Ovary (tissue), 7 donors: ENCODE measurements at regions not wholly inside any gene's neighbourhood (a gene's known extent, or its start where the extent isn't known, plus 50 kb on each side); places are given as distances from the start of the nearest gene placed in this dataset.
"Not testable (repeated sequence)": the region's sequence is repeated elsewhere in the genome, so short reads cannot be mapped to it uniquely, and the experiment has no call there.

Experiments
- DNase-seq, 5 donors: peaks; one replicate each; pipeline ENCODE4 v3.0.0-alpha.2; 2019 to 2020
- H3K27ac ChIP-seq, 2 donors: fragments of 200-600 bp; one replicate each; pipeline versions ENCODE4 v1.5.1 to v1.8.0; 2019 to 2022
- H3K27me3 ChIP-seq: fragments of 200-600 bp; one replicate; pipeline ENCODE4 v1.8.0; 2022
- H3K36me3 ChIP-seq: fragments of 200-600 bp; sonication (generic); one replicate; pipeline ENCODE4 v1.5.1; 2019
- H3K4me1 ChIP-seq: one replicate; pipeline ENCODE4 v1.8.1; 2013; ENCODE audit warnings: mild to moderate bottlenecking, moderate library complexity; ENCODE audit not compliant: insufficient read depth
- H3K4me3 ChIP-seq: fragments of 200-600 bp; sonication (generic); one replicate; pipeline ENCODE4 v1.5.1; 2017
- H3K9me3 ChIP-seq, 2 donors: fragments of 200-600 bp in 1 of 2; sonication (generic) in 1 of 2; one replicate each; pipeline versions ENCODE4 v1.5.1 to v1.8.1; 2013 to 2019; ENCODE audit warnings: mild to moderate bottlenecking in 1 of 2, moderate library complexity in 1 of 2
- EP300 ChIP-seq: sonication (generic); formaldehyde crosslinking; IDR thresholded peaks from one replicate; pipeline ENCODE4 v1.6.1; 2017; ENCODE audit warnings: antibody characterized with exemption
- POLR2A ChIP-seq: fragments of 450-650 bp; IDR thresholded peaks from one replicate; pipeline ENCODE4 v1.6.1; 2017; ENCODE audit warnings: antibody characterized with exemption, mild to moderate bottlenecking, moderate library complexity
- WGBS, 3 donors: extraction: QIAGEN DNeasy Blood & Tissue Kit in 1 of 3; methylation state at CpG; one replicate each; pipeline versions ENCODE4 v1.1.5 to v1.1.7; 2013 to 2017; 5-methylcytosine and 5-hydroxymethylcytosine counted together
- intact Hi-C, 4 donors: fragments of 100-400 bp; cut with DNase I; formaldehyde crosslinking; loops; one replicate each; pipeline versions ENCODE4 v1.11.0 to v1.15.1; 2022 to 2023
- TF ChIP-seq, protein P1 (sequence below), 3 donors: fragments of 450-650 bp in 2 of 3; fragments of 200-600 bp in 1 of 3; IDR thresholded peaks; one replicate each; pipeline versions ENCODE4 v1.5.1 to v1.8.0; 2016 to 2022; ENCODE audit warnings: antibody characterized with exemption in 3 of 3, mild to moderate bottlenecking in 1 of 3
- donor health status: DM: no; HTN: no; CAD: no; lungs with moderate emphysema.
- donor health status: DM: no; HTN: no; CAD: no.
- donor health status: Bipolar disorder and iron deficiency.
- donor health status: DM: no; HTN: no; CAD: no.
- donor health status: DM: yes; HTN: yes; CAD: no.

DNA sequence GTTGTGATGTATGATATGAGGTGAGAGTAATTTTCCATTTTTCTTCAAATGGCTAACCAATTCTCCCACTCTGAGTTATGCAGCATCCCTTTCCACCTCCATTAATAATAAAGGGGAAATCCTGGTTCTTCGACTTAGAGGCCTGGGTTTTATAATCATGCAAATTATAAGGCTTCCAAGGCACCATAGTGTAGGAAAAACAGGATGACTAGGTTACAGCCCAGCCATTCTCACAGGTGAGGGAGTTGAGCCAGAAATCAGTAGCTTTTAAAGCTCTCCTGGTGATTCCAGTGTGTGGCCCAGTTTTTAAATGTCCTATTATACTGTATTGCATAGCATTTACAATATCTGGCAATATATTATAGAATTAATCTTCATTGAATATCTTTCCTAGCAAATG, 203.1 kb downstream of the ARHGEF9 start:
- intact Hi-C loops = no loop called here
- Histone ChIP-seq H3K4me1 (no peaks in the 10 kb centered on the region), H3K4me3 (no peak overlapping the region), H3K27me3 (no peaks in the 10 kb centered on the region), H3K9me3 (no peaks in the 10 kb centered on the region), H3K36me3 (no peaks in the 10 kb centered on the region), H3K27ac (no peak overlapping the region)
- TF ChIP-seq, protein P1, sequence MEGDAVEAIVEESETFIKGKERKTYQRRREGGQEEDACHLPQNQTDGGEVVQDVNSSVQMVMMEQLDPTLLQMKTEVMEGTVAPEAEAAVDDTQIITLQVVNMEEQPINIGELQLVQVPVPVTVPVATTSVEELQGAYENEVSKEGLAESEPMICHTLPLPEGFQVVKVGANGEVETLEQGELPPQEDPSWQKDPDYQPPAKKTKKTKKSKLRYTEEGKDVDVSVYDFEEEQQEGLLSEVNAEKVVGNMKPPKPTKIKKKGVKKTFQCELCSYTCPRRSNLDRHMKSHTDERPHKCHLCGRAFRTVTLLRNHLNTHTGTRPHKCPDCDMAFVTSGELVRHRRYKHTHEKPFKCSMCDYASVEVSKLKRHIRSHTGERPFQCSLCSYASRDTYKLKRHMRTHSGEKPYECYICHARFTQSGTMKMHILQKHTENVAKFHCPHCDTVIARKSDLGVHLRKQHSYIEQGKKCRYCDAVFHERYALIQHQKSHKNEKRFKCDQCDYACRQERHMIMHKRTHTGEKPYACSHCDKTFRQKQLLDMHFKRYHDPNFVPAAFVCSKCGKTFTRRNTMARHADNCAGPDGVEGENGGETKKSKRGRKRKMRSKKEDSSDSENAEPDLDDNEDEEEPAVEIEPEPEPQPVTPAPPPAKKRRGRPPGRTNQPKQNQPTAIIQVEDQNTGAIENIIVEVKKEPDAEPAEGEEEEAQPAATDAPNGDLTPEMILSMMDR (IDR thresholded peaks at IDR 0.05) = no peak
- TF ChIP-seq EP300 (no peak), POLR2A (no peak)
- no peak for DNase-seq
- WGBS, 3 donors = 38 to 41% (median 38%) methylated on average over 1 of the region's 1 CpG

DNA sequence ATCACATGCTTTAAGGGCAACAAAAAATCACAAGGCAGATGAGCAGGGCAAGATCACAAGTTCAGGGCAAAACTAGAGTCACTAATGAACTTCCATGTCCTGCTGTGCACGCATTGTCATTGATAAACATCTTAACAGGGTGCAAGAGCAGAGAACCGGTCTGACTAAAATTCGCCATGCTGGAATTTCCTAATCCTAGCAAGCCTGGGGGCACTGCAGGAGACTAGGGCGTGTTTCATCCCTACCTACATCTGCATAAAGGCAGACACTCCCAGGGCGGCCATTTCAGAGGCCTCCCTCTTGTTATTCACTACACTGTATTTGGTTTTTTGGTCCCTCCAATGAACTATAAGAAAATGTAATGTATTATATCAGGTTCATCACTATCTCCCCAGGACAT, 203.6 kb downstream of the ARHGEF9 start:
- no peaks in the 10 kb centered on the region for H3K27me3 ChIP-seq
- no peaks in the 10 kb centered on the region for H3K36me3 ChIP-seq
- H3K4me3 ChIP-seq = no peak overlapping the region
- WGBS, 3 donors = 41 to 56% (median 55%) methylated on average over 5 of the region's 5 CpGs
- no peak for TF ChIP-seq EP300
- TF ChIP-seq, protein P1 (IDR thresholded peaks at IDR 0.05) = no peak
- no peak for TF ChIP-seq POLR2A
- H3K4me1 ChIP-seq = no peaks in the 10 kb centered on the region
- intact Hi-C loops = no loop called here
- DNase-seq = no peak
- no peak overlapping the region for H3K27ac ChIP-seq
- H3K9me3 ChIP-seq = no peaks in the 10 kb centered on the region

DNA sequence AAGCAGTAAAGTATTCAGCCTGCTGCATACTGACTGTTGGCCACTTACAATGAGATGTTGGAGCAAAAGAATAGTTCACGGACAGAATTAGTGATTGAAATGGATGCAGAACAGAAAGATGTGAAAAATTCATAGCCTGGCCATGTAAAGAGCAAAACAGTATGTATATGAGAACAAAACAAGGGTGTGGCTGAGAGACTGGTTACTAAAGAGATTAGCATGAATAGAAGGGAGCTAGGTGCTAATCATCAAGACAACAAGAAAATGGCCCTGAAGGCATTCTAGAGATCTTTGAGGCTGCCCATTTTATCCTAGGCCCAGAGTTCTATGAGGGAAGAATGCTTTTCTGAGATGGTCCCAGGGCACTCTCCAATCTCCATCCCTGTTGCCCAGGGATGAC, 208.5 kb downstream of the ARHGEF9 start:
- H3K4me1 ChIP-seq = no peaks in the 10 kb centered on the region
- H3K27ac ChIP-seq = no peak overlapping the region
- no peaks in the 10 kb centered on the region for H3K27me3 ChIP-seq
- H3K36me3 ChIP-seq = no peaks in the 10 kb centered on the region
- no peaks in the 10 kb centered on the region for H3K9me3 ChIP-seq
- H3K4me3 ChIP-seq = no peak overlapping the region
- intact Hi-C loops = no loop called here
- TF ChIP-seq EP300 (no peak), POLR2A (no peak)
- TF ChIP-seq, protein P1 (IDR thresholded peaks at IDR 0.05) = no peak
- 56 to 63% (median 58%) methylated on average over 1 of the region's 1 CpG for WGBS, 3 donors
- no peak for DNase-seq

DNA sequence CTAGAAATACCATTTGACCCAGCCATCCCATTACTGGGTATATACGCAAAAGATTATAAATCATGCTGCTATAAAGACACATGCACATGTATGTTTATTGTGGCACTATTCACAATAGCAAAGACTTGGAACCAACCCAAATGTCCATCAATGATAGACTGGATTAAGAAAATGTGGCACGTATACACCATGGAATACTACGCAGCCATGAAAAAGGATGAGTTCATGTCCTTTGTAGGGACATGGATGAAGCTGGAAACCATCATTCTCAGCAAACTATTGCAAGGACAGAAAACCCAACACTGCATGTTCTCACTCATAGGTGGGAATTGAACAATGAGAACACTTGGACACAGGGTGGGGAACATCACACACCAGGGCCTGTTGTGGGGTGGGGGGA, 209.3 kb downstream of the ARHGEF9 start:
- H3K9me3 ChIP-seq, H3K4me3 ChIP-seq, DNase-seq, H3K4me1 ChIP-seq, H3K36me3 ChIP-seq, H3K27ac ChIP-seq, intact Hi-C loops, H3K27me3 ChIP-seq: not testable (repeated sequence)
- WGBS, 3 donors = 77 to 92% (median 78%) methylated on average over 3 of the region's 3 CpGs

DNA sequence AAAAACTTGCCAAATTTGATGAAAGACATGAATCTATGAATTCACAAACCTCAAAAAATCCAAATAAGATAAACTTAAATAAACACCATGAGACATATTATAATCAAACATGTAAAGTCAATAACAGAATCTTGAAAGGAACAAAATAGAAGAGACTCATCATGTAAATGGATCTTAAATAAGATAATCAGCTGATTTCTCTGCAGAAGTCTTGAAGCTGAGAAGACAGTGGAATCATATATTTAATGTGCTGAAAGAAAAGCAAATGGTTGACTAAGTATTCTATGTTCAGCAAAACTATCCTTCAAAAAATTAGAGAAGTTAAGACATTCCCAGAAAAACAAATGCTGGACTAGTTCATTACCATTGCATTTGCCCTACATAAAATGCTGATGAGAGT, 215.7 kb upstream of the SPIN4 start:
- intact Hi-C loops = no loop called here
- TF ChIP-seq, protein P1 (IDR thresholded peaks at IDR 0.05) = no peak
- TF ChIP-seq POLR2A (no peak), EP300 (no peak)
- Histone ChIP-seq H3K4me3 (no peak overlapping the region), H3K9me3 (no peaks in the 10 kb centered on the region), H3K36me3 (no peaks in the 10 kb centered on the region), H3K4me1 (no peaks in the 10 kb centered on the region), H3K27me3 (no peaks in the 10 kb centered on the region), H3K27ac (no peak overlapping the region)
- no peak for DNase-seq
